IMR-90 (cell line): ENCODE measurements at regions not wholly inside any gene's neighbourhood (a gene's known extent, or its start where the extent isn't known, plus 50 kb on each side); places are given as distances from the start of the nearest gene placed in this dataset.

Experiments used
- ATAC-seq: fragments of 200-7000 bp; cut with Tn5 transposase; 2 replicates; pipeline ENCODE4 v1.9.1; 2020; ENCODE audit warnings: low read depth, mild to moderate bottlenecking, moderate library complexity
- BruUV-seq: library from RNA; stranded (reverse); fragments of 400-500 nt; replicated peaks from 2 replicates; lab custom pipeline; 2021; lab: Mats Ljungman, UMichigan
- CTCF ChIA-PET: fragments of 300-600 bp; formaldehyde crosslinking; extraction: SDS; loops from one replicate; lab custom pipeline; 2021; ENCODE audit warnings: antibody characterized with exemption; lab: Yijun Ruan, JAX
- POLR2A ChIA-PET: fragments of 300-600 bp; sonication (Branson Sonifier 250); formaldehyde crosslinking; loops from one replicate; lab custom pipeline; 2022; ENCODE audit warnings: antibody characterized with exemption; ENCODE audit not compliant: unreplicated experiment; lab: Charles Lee
- DNase-seq: peaks from one replicate; pipeline ENCODE4 v3.0.0; 2013
- H2AFZ ChIP-seq: replicated peaks from 2 replicates; pipeline ENCODE3; 2013; ENCODE audit warnings: low read length, mild to moderate bottlenecking; ENCODE audit not compliant: poor library complexity
- H2AK5ac ChIP-seq: 2 replicates; pipeline ENCODE4 v1.6.1; 2013; ENCODE audit warnings: low read depth, low read length, inconsistent platforms
- H2AK9ac ChIP-seq: replicated peaks from 2 replicates; pipeline ENCODE3; 2013; ENCODE audit warnings: mild to moderate bottlenecking, low read depth, low read length, moderate library complexity; ENCODE audit not compliant: poor library complexity
- H2BK120ac ChIP-seq: 2 replicates; pipeline ENCODE4 v1.6.1; 2013; ENCODE audit warnings: low read depth, low read length, inconsistent platforms
- H2BK15ac ChIP-seq: 3 replicates; pipeline ENCODE4 v1.6.1; 2013; ENCODE audit warnings: low read depth, low read length, inconsistent platforms
- H2BK20ac ChIP-seq: 2 replicates; pipeline ENCODE4 v1.6.1; 2013; ENCODE audit warnings: low read depth, mild to moderate bottlenecking, inconsistent platforms, low read length, moderate library complexity
- H2BK5ac ChIP-seq: 2 replicates; pipeline ENCODE4 v1.6.1; 2013; ENCODE audit warnings: mild to moderate bottlenecking, low read depth, low read length, inconsistent platforms; ENCODE audit not compliant: poor library complexity, severe bottlenecking
- H3K14ac ChIP-seq: replicated peaks from 2 replicates; pipeline ENCODE4 v1.6.1; 2013; ENCODE audit warnings: low read depth, low read length, inconsistent platforms
- H3K18ac ChIP-seq: 2 replicates; pipeline ENCODE4 v1.6.1; 2013; ENCODE audit warnings: low read depth, low read length, control low read depth
- H3K23ac ChIP-seq: 2 replicates; pipeline ENCODE4 v1.6.1; 2013; ENCODE audit warnings: low read depth, low read length, inconsistent platforms
- H3K27ac ChIP-seq: 2 replicates; pipeline ENCODE4 v1.5.1; 2013; ENCODE audit warnings: mild to moderate bottlenecking, control low read depth, low read length; ENCODE audit not compliant: insufficient read depth
- H3K27me3 ChIP-seq: 2 replicates; pipeline ENCODE4 v1.6.1; 2013; ENCODE audit warnings: low read length; ENCODE audit not compliant: control insufficient read depth, insufficient read depth
- H3K36me3 ChIP-seq: 2 replicates; pipeline ENCODE4 v1.6.1; 2013; ENCODE audit warnings: low read length, mixed read lengths; ENCODE audit not compliant: control insufficient read depth, insufficient read depth
- H3K4ac ChIP-seq: 2 replicates; pipeline ENCODE4 v1.6.1; 2013; ENCODE audit warnings: low read depth, low read length, inconsistent platforms
- H3K4me1 ChIP-seq: 2 replicates; pipeline ENCODE4 v1.6.1; 2013; ENCODE audit warnings: low read length, mixed read lengths; ENCODE audit not compliant: control insufficient read depth, insufficient read depth
- H3K4me2 ChIP-seq: 2 replicates; pipeline ENCODE4 v1.6.1; 2013; ENCODE audit warnings: low read depth, mild to moderate bottlenecking, control low read depth, low read length, moderate library complexity
- H3K4me3 ChIP-seq: 2 replicates; pipeline ENCODE4 v1.5.1; 2013; ENCODE audit warnings: low read depth, mild to moderate bottlenecking, control low read depth, low read length, moderate library complexity; ENCODE audit not compliant: insufficient read depth
- H3K56ac ChIP-seq: 2 replicates; pipeline ENCODE4 v1.6.1; 2013; ENCODE audit warnings: low read length, inconsistent platforms; ENCODE audit not compliant: insufficient read depth; ENCODE audit errors: extremely low read depth
- H3K79me1 ChIP-seq, 2 experiments: 2 replicates each; pipeline ENCODE4 v1.6.1; 2013; ENCODE audit warnings: low read length in 2 of 2, inconsistent platforms in 1 of 2, low read depth in 1 of 2
- H3K9ac ChIP-seq: 2 replicates; pipeline ENCODE4 v1.6.1; 2013; ENCODE audit warnings: low read depth, low read length, control low read depth
- H3K9me1 ChIP-seq: 2 replicates; pipeline ENCODE4 v1.6.1; 2013; ENCODE audit warnings: low read length, inconsistent platforms; ENCODE audit not compliant: insufficient read depth
- H3K9me3 ChIP-seq: 2 replicates; pipeline ENCODE4 v1.6.1; 2013; ENCODE audit warnings: low read length; ENCODE audit not compliant: control insufficient read depth, insufficient read depth
- H4K20me1 ChIP-seq: 2 replicates; pipeline ENCODE4 v1.6.1; 2013; ENCODE audit warnings: low read length, inconsistent platforms; ENCODE audit not compliant: insufficient read depth
- H4K5ac ChIP-seq: 2 replicates; pipeline ENCODE4 v1.6.1; 2013; ENCODE audit warnings: mild to moderate bottlenecking, low read depth, low read length, control low read depth
- H4K8ac ChIP-seq, 2 experiments: 2 replicates each; pipeline ENCODE4 v1.6.1; 2013; ENCODE audit warnings: low read depth in 2 of 2, low read length in 2 of 2, control low read depth in 1 of 2, inconsistent platforms in 1 of 2
- H4K91ac ChIP-seq: 2 replicates; pipeline ENCODE4 v1.6.1; 2013; ENCODE audit warnings: low read depth, low read length, inconsistent platforms; ENCODE audit not compliant: insufficient read depth
- BHLHE40 ChIP-seq: fragments of 150-350 bp; IDR thresholded peaks from 2 replicates; pipeline ENCODE4 v1.6.1; 2016; ENCODE audit warnings: mild to moderate bottlenecking, low read depth, low read length
- CEBPB ChIP-seq: IDR thresholded peaks from 2 replicates; pipeline ENCODE4 v1.6.1; 2012; ENCODE audit warnings: low read depth, low read length, improper control_type of control experiment
- FOS ChIP-seq: fragments of 150-350 bp; IDR thresholded peaks from 2 replicates; pipeline ENCODE4 v1.6.1; 2016; ENCODE audit warnings: low read depth, low read length
- MAZ ChIP-seq: IDR thresholded peaks from 2 replicates; pipeline ENCODE4 v1.6.1; 2012; ENCODE audit warnings: low read depth, mild to moderate bottlenecking, low read length, improper control_type of control experiment, moderate library complexity, borderline replicate concordance
- MXI1 ChIP-seq: IDR thresholded peaks from 2 replicates; pipeline ENCODE4 v1.6.1; 2012; ENCODE audit warnings: low read depth, mild to moderate bottlenecking, low read length, moderate library complexity, borderline replicate concordance
- POLR2A ChIP-seq: IDR thresholded peaks from 2 replicates; pipeline ENCODE4 v1.6.1; 2012; ENCODE audit warnings: mild to moderate bottlenecking, low read depth, low read length
- RCOR1 ChIP-seq: IDR thresholded peaks from 2 replicates; pipeline ENCODE4 v1.6.1; 2012; ENCODE audit warnings: mild to moderate bottlenecking, low read length, improper control_type of control experiment; ENCODE audit not compliant: insufficient replicate concordance
- RFX5 ChIP-seq: IDR thresholded peaks from 2 replicates; pipeline ENCODE4 v1.8.0; 2012; ENCODE audit warnings: low read depth, mild to moderate bottlenecking, low read length, moderate library complexity
- SMC3 ChIP-seq: fragments of 150-350 bp; IDR thresholded peaks from 2 replicates; pipeline ENCODE4 v1.6.1; 2016; ENCODE audit warnings: low read depth, mild to moderate bottlenecking, antibody characterized with exemption, low read length, moderate library complexity
- WGBS, 2 experiments: methylation state at CpG; one replicate each; pipeline versions ENCODE4 v1.1.5 to v1.1.7; 2013; ENCODE audit warnings: missing lambda C conversion rate in 2 of 2; ENCODE audit not compliant: insufficient read length in 1 of 2; ENCODE audit errors: extremely low coverage in 2 of 2; 5-methylcytosine and 5-hydroxymethylcytosine counted together
- dilution Hi-C: fragments of 300-500 bp; cut with HindIII; formaldehyde crosslinking; loops from one replicate; pipeline ENCODE4 v1.14.3; 2018; ENCODE audit warnings: low sequenced_read_pairs; ENCODE audit not compliant: unreplicated experiment
- in situ Hi-C: fragments of 300-500 bp; cut with MboI; formaldehyde crosslinking; loops from 3 replicates; pipeline ENCODE4 v1.14.3; 2019; ENCODE audit warnings: low sequenced_read_pairs, inconsistent platforms, mixed read lengths
- intact Hi-C: fragments of 100-400 bp; cut with micrococcal nuclease; formaldehyde crosslinking; loops from 2 replicates; pipeline ENCODE4 v1.10.0; 2022
- TF ChIP-seq, protein P1 (sequence below): conservative IDR thresholded peaks from 2 replicates; pipeline ENCODE4 v1.5.1; 2012; ENCODE audit warnings: mild to moderate bottlenecking, low read depth, low read length, improper control_type of control experiment
- TF ChIP-seq, protein P2 (sequence below): fragments of 150-350 bp; IDR thresholded peaks from 2 replicates; pipeline ENCODE4 v1.6.1; 2016; ENCODE audit warnings: low read depth, mild to moderate bottlenecking, low read length, moderate library complexity, borderline replicate concordance

DNA sequence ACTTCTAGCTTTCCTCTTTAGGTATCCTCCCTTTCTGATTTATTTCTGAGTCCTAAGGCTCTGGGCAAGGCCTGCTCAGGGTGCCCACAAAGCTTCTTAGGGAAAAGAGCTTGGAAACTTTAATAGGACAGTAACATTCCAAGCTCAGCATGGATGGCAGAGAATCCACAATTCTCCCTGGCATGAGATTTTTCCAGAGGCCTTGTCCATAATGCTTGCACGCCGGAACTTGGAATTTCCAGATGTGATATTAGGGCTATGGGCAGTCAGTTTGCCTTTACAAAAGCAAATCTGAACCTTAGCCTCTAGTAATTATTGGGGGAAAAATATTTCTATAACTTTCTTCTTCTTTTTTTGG lies 139.0 kb upstream of the RBMS3 start:
- Histone ChIP-seq H3K27ac (peak overlapping the region; percentile 51), H3K4ac (peak overlapping the region; percentile 71), H2AK9ac (no peak overlapping the region), H3K56ac (peak overlapping the region; percentile 27; the same call in 1 of the 2 replicates), H4K8ac (peak overlapping the region; percentile 22 to 83), H2BK20ac (peak overlapping the region; percentile 79), H3K9me1 (peaks cover 4% of the 10 kb centered on the region), H2BK120ac (peak overlapping the region; percentile 91), H3K36me3 (no peaks in the 10 kb centered on the region), H3K18ac (peak overlapping the region; percentile 69), H3K14ac (peak overlapping the region; percentile 59), H4K20me1 (no peaks in the 10 kb centered on the region), H2AFZ (peak overlapping the region; percentile 74), H3K4me1 (peaks cover 10% of the 10 kb centered on the region), H3K27me3 (no peaks in the 10 kb centered on the region), H3K23ac (peak overlapping the region; percentile 51; the same call in 1 of the 2 replicates), H4K5ac (peak overlapping the region; percentile 96; the same call in 1 of the 2 replicates), H2BK15ac (peak overlapping the region; percentile 60; the same call in 2 of the 3 replicates), H2BK5ac (peak overlapping the region; percentile 85), H3K9ac (peak overlapping the region; percentile 13; the same call in 1 of the 2 replicates), H3K4me2 (peak overlapping the region; percentile 69), H3K79me1 (no peaks in the 10 kb centered on the region), H3K9me3 (no peaks in the 10 kb centered on the region), H3K4me3 (no peak overlapping the region), H4K91ac (peak overlapping the region; percentile 85), H2AK5ac (no peak overlapping the region)
- CTCF ChIA-PET, result interaction anchor here (0.6 kb wide), 1 partner anchor 728 kb away, joined by 3 read pairs; no protein-coding TSS in a partner anchor
- dilution Hi-C loops (no loop called here), intact Hi-C loops (loop anchor here (5.0 kb wide), 1 partner anchor 620 kb away; no protein-coding TSS in a partner anchor), in situ Hi-C loops (no loop called here)
- ATAC-seq (peak; percentile 9; the same call in 1 of the 2 replicates), DNase-seq (no peak)
- POLR2A ChIA-PET, result no interaction called here
- TF ChIP-seq RFX5 (no peak), POLR2A (no peak), RCOR1 (no peak), BHLHE40 (no peak), MXI1 (no peak), CEBPB (no peak), FOS (no peak), MAZ (no peak), SMC3 (no peak)
- TF ChIP-seq, protein P1, sequence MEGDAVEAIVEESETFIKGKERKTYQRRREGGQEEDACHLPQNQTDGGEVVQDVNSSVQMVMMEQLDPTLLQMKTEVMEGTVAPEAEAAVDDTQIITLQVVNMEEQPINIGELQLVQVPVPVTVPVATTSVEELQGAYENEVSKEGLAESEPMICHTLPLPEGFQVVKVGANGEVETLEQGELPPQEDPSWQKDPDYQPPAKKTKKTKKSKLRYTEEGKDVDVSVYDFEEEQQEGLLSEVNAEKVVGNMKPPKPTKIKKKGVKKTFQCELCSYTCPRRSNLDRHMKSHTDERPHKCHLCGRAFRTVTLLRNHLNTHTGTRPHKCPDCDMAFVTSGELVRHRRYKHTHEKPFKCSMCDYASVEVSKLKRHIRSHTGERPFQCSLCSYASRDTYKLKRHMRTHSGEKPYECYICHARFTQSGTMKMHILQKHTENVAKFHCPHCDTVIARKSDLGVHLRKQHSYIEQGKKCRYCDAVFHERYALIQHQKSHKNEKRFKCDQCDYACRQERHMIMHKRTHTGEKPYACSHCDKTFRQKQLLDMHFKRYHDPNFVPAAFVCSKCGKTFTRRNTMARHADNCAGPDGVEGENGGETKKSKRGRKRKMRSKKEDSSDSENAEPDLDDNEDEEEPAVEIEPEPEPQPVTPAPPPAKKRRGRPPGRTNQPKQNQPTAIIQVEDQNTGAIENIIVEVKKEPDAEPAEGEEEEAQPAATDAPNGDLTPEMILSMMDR, result no peak
- TF ChIP-seq, protein P2, sequence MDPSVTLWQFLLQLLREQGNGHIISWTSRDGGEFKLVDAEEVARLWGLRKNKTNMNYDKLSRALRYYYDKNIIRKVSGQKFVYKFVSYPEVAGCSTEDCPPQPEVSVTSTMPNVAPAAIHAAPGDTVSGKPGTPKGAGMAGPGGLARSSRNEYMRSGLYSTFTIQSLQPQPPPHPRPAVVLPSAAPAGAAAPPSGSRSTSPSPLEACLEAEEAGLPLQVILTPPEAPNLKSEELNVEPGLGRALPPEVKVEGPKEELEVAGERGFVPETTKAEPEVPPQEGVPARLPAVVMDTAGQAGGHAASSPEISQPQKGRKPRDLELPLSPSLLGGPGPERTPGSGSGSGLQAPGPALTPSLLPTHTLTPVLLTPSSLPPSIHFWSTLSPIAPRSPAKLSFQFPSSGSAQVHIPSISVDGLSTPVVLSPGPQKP, result no peak
- no TSS peak for BruUV-seq
- no CpG with 5 or more reads among the region's 2 CpGs for WGBS, 2 experiments
